ENCODE measurements at regions not wholly inside any gene's neighbourhood (a gene's known extent, or its start where the extent isn't known, plus 50 kb on each side); places are given as distances from the start of the nearest gene placed in this dataset.
"Not testable (repeated sequence)": the region's sequence is repeated elsewhere in the genome, so short reads cannot be mapped to it uniquely, and the experiment has no call there.

- DNase-seq (ENCODE audit: extremely low spot score, unreplicated experiment): no peak
- Mint-ChIP-seq H3K36me3 (no peaks in the 10 kb centered on the region), H3K9me3 (no peaks in the 10 kb centered on the region), H3K4me3 (no peak overlapping the region), H3K4me1 (ENCODE audit: unreplicated experiment) (no peaks in the 10 kb centered on the region), H3K27me3 (no peaks in the 10 kb centered on the region), H3K27ac (no peak overlapping the region)
- TF ChIP-seq CTCF (conservative IDR thresholded peaks at IDR 0.05): no peak
These were observed 269.0 kb downstream of the GOLGA6L6 start for GRCh38 chr15:20272422-20273184.

- no peak for DNase-seq (ENCODE audit: extremely low spot score, unreplicated experiment)
- Mint-ChIP-seq H3K9me3 (no peaks in the 10 kb centered on the region), H3K4me1 (ENCODE audit: unreplicated experiment) (no peaks in the 10 kb centered on the region), H3K4me3 (no peak overlapping the region), H3K36me3 (no peaks in the 10 kb centered on the region), H3K27ac (no peak overlapping the region), H3K27me3 (no peaks in the 10 kb centered on the region)
- TF ChIP-seq CTCF (conservative IDR thresholded peaks at IDR 0.05): no peak
These were observed 270.0 kb downstream of the GOLGA6L6 start for GRCh38 chr15:20271647-20272046.

- DNase-seq (ENCODE audit: extremely low spot score, unreplicated experiment); H3K4me3 Mint-ChIP-seq; H3K4me1 Mint-ChIP-seq (ENCODE audit: unreplicated experiment); H3K9me3 Mint-ChIP-seq; H3K27ac Mint-ChIP-seq; H3K27me3 Mint-ChIP-seq; H3K36me3 Mint-ChIP-seq: not testable (repeated sequence)
These were observed 271.6 kb downstream of the GOLGA6L6 start for GRCh38 chr15:20269956-20270355.

- not testable (repeated sequence) for H3K36me3 Mint-ChIP-seq; H3K27me3 Mint-ChIP-seq; H3K27ac Mint-ChIP-seq; H3K4me3 Mint-ChIP-seq; DNase-seq (ENCODE audit: extremely low spot score, unreplicated experiment); H3K4me1 Mint-ChIP-seq (ENCODE audit: unreplicated experiment); H3K9me3 Mint-ChIP-seq
These were observed 273.6 kb downstream of the GOLGA6L6 start for GRCh38 chr15:20267996-20268395.

- not testable (repeated sequence) for H3K27ac Mint-ChIP-seq; H3K36me3 Mint-ChIP-seq; H3K4me3 Mint-ChIP-seq; H3K27me3 Mint-ChIP-seq; DNase-seq (ENCODE audit: extremely low spot score, unreplicated experiment); H3K9me3 Mint-ChIP-seq; H3K4me1 Mint-ChIP-seq (ENCODE audit: unreplicated experiment)
These were observed 274.4 kb downstream of the GOLGA6L6 start for GRCh38 chr15:20267051-20267730.

GRCh38 chr15:20265710-20266109 lies 275.9 kb downstream of the GOLGA6L6 start:
- not testable (repeated sequence) for DNase-seq (ENCODE audit: extremely low spot score, unreplicated experiment); H3K4me1 Mint-ChIP-seq (ENCODE audit: unreplicated experiment); H3K27ac Mint-ChIP-seq; H3K27me3 Mint-ChIP-seq; H3K36me3 Mint-ChIP-seq; H3K4me3 Mint-ChIP-seq; H3K9me3 Mint-ChIP-seq

GRCh38 chr15:20261321-20262280 lies 280.0 kb downstream of the GOLGA6L6 start:
- not testable (repeated sequence) for H3K4me1 Mint-ChIP-seq (ENCODE audit: unreplicated experiment); H3K27me3 Mint-ChIP-seq; DNase-seq (ENCODE audit: extremely low spot score, unreplicated experiment); H3K4me3 Mint-ChIP-seq; H3K27ac Mint-ChIP-seq; H3K9me3 Mint-ChIP-seq; H3K36me3 Mint-ChIP-seq

GRCh38 chr15:20260650-20261049 lies 280.9 kb downstream of the GOLGA6L6 start:
- not testable (repeated sequence) for H3K4me3 Mint-ChIP-seq; H3K36me3 Mint-ChIP-seq; H3K9me3 Mint-ChIP-seq; H3K4me1 Mint-ChIP-seq (ENCODE audit: unreplicated experiment); DNase-seq (ENCODE audit: extremely low spot score, unreplicated experiment); H3K27me3 Mint-ChIP-seq; H3K27ac Mint-ChIP-seq

GRCh38 chr15:20259559-20260190 lies 281.9 kb downstream of the GOLGA6L6 start:
- H3K4me3 Mint-ChIP-seq, H3K9me3 Mint-ChIP-seq: not testable (repeated sequence)

GRCh38 chr15:20256394-20256793 lies 285.2 kb downstream of the GOLGA6L6 start:
- H3K27ac Mint-ChIP-seq; H3K4me3 Mint-ChIP-seq; H3K4me1 Mint-ChIP-seq (ENCODE audit: unreplicated experiment); H3K27me3 Mint-ChIP-seq; H3K36me3 Mint-ChIP-seq; H3K9me3 Mint-ChIP-seq; DNase-seq (ENCODE audit: extremely low spot score, unreplicated experiment): not testable (repeated sequence)

More at GRCh38 chr15:20259559-20260190, 281.9 kb downstream of the GOLGA6L6 start:
- H3K27ac Mint-ChIP-seq; H3K27me3 Mint-ChIP-seq; H3K4me1 Mint-ChIP-seq (ENCODE audit: unreplicated experiment); DNase-seq (ENCODE audit: extremely low spot score, unreplicated experiment); H3K36me3 Mint-ChIP-seq: not testable (repeated sequence)

- H3K36me3 Mint-ChIP-seq; H3K27ac Mint-ChIP-seq; DNase-seq (ENCODE audit: extremely low spot score, unreplicated experiment); H3K4me1 Mint-ChIP-seq (ENCODE audit: unreplicated experiment); H3K9me3 Mint-ChIP-seq; H3K27me3 Mint-ChIP-seq; H3K4me3 Mint-ChIP-seq: not testable (repeated sequence)
These were observed 286.0 kb downstream of the GOLGA6L6 start for GRCh38 chr15:20255641-20256040.
